Stimulated activated naive CD8-positive, alpha-beta T cell treated with anti-CD3 and anti-CD28 coated beads, Interleukin-15, Interleukin-2, amounts not matched to agents 100 ng/mL and 50 ng/mL, for 24 hours (primary cell): ENCODE measurements at regions not wholly inside any gene's neighbourhood (a gene's known extent, or its start where the extent isn't known, plus 50 kb on each side); places are given as distances from the start of the nearest gene placed in this dataset.

Experiments used
- H3K27ac Mint-ChIP-seq: one replicate; pipeline ENCODE4 v1.8.0; 2021; ENCODE audit warnings: mild to moderate bottlenecking, mixed read lengths
- H3K27me3 Mint-ChIP-seq: one replicate; pipeline ENCODE4 v1.8.0; 2021; ENCODE audit warnings: mixed read lengths
- H3K36me3 Mint-ChIP-seq: one replicate; pipeline ENCODE4 v1.8.0; 2021; ENCODE audit warnings: low read depth, mixed read lengths
- H3K4me1 Mint-ChIP-seq: one replicate; pipeline ENCODE4 v1.8.0; 2021; ENCODE audit warnings: low read depth, mixed read lengths
- H3K4me3 Mint-ChIP-seq: one replicate; pipeline ENCODE4 v1.8.0; 2021; ENCODE audit warnings: mild to moderate bottlenecking, mixed read lengths
- H3K9me3 Mint-ChIP-seq: one replicate; pipeline ENCODE4 v1.8.0; 2021; ENCODE audit warnings: mixed read lengths

DNA sequence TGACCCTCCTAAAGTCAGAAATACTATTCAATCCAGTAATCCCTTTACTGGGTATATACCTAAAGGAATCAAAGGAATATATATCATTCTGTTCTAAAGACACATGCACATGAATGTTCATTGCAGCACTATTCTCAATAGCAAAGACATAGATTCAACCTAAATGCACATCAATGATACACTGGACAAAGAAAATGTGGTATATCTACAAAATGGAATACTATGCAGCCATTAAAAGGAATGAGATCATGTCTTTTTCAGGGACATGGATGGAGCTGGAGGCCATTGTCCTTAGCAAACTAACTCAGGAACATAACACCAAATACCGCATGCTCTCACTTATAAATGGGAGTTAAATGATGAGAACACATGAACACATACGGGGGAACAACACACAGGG lies 306.0 kb upstream of the EPHA5 start:
- H3K27ac Mint-ChIP-seq: no peak overlapping the region
- H3K27me3 Mint-ChIP-seq: no peaks in the 10 kb centered on the region
- H3K36me3 Mint-ChIP-seq: no peaks in the 10 kb centered on the region
- no peak overlapping the region for H3K4me3 Mint-ChIP-seq
- H3K9me3 Mint-ChIP-seq: peaks cover 19% of the 10 kb centered on the region
- H3K4me1 Mint-ChIP-seq: no peaks in the 10 kb centered on the region

- Mint-ChIP-seq H3K27me3 (no peaks in the 10 kb centered on the region), H3K9me3 (peaks cover 12% of the 10 kb centered on the region), H3K36me3 (no peaks in the 10 kb centered on the region), H3K4me1 (no peaks in the 10 kb centered on the region), H3K4me3 (no peak overlapping the region), H3K27ac (peak overlapping the region; percentile 5)
Observed at GRCh38 chr4:65973186-65973585, 302.9 kb upstream of the EPHA5 start.

DNA sequence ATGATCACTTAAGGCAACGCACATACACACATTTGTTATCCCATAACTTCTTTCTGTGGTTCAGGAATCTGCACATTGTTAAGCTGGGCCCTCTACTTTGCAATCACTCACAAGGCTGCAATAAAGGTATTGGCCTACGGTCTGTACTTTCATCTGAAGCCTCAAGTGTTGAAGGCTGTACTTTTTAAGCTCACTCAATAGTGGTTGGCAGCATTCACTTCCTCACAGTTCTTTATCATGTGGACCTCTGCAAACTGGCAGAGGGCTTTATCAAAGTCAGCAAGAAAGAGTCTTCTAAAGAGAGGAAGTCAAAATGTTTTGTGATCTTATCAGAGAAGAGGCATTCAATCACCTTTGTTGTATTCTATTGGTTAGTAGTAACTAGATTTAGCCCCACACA lies 301.4 kb upstream of the EPHA5 start:
- H3K4me3 Mint-ChIP-seq: no peak overlapping the region

DNA sequence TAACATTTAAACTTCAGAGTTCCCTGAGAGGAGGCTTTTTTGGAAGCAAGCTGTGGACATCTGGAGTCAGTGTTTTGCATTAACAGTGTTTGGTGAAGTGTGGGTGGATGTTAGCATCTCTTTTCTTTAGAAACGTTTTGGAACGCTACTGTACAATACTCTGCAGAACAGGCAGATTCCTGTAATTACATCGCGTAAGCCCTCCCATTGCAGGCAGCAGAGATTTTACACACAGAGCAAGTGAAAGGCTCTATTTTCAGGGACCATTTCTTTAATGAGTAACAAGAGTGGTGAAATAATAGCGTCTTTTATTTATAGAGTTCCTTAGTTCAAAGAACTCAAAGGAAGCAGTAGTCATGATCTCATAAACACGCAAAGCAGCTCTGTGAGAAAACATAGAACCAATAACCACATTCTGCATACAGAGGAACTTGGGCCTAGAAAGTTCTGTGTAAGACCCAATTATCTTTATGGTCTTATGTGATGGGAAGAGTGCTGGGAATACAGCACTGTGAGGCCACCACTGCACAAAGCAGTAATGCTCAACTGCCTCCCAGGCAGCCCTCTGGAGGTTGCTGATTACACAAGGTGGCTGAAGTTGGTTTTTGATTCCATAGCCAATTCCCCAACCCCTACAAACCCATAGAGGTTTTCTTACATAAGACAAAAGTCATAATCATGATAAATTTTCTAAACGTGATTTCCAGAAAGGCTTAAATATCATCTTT lies 298.7 kb upstream of the EPHA5 start:
- no peak overlapping the region for H3K4me3 Mint-ChIP-seq
- no peaks in the 10 kb centered on the region for H3K36me3 Mint-ChIP-seq
- no peak overlapping the region for H3K27ac Mint-ChIP-seq
- H3K4me1 Mint-ChIP-seq: no peaks in the 10 kb centered on the region
- H3K27me3 Mint-ChIP-seq: no peaks in the 10 kb centered on the region
- H3K9me3 Mint-ChIP-seq: peaks cover 7% of the 10 kb centered on the region

More for the DNA sequence above, 301.4 kb upstream of the EPHA5 start:
- H3K4me1 Mint-ChIP-seq: no peaks in the 10 kb centered on the region
- peaks cover 12% of the 10 kb centered on the region for H3K9me3 Mint-ChIP-seq
- no peak overlapping the region for H3K27ac Mint-ChIP-seq
- H3K36me3 Mint-ChIP-seq: no peaks in the 10 kb centered on the region
- no peaks in the 10 kb centered on the region for H3K27me3 Mint-ChIP-seq

- H3K27me3 Mint-ChIP-seq: no peaks in the 10 kb centered on the region
- H3K4me3 Mint-ChIP-seq: no peak overlapping the region
- H3K4me1 Mint-ChIP-seq: no peaks in the 10 kb centered on the region
- peaks cover 4% of the 10 kb centered on the region for H3K9me3 Mint-ChIP-seq
- no peaks in the 10 kb centered on the region for H3K36me3 Mint-ChIP-seq
- no peak overlapping the region for H3K27ac Mint-ChIP-seq
Observed at GRCh38 chr4:65960751-65961150, 290.5 kb upstream of the EPHA5 start.

DNA sequence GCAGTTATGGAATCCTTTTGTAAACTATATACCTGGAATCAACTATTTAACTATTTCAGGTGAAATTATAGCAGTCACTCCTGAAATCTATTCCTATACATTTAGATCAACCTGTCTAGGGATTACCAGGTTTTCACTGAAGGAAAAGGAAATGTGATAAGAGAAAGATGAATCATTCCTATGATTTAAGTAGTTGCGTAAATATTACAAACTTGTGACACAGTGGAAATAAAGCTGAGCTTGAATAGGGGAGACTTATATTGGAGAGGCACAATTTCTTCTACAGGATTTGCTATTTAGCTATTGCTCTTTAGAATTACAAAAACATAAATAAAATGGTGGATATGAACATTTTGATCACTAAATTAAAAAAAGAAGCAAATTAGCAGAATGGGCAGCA lies 284.1 kb upstream of the EPHA5 start:
- no peaks in the 10 kb centered on the region for H3K9me3 Mint-ChIP-seq
- no peak overlapping the region for H3K27ac Mint-ChIP-seq
- no peaks in the 10 kb centered on the region for H3K36me3 Mint-ChIP-seq
- no peaks in the 10 kb centered on the region for H3K4me1 Mint-ChIP-seq
- H3K27me3 Mint-ChIP-seq: no peaks in the 10 kb centered on the region
- no peak overlapping the region for H3K4me3 Mint-ChIP-seq

DNA sequence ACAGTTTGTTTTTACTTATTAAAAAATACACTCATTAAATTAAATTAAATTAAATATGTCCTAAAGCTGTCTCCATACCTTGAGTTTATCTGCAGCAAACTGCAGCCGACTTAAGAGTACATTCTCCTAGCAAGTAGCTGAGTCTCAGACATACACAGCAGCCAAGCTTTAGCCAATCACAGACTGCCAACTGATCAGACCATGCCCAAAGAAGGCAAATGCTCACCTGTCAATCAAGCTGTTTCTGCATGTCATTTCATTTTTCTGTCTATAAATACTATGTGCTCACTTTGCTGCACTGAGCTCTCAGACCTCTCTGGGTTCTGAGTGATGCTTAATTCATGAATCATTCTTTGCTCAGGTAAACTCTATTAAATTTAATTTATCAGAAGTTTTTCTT lies 280.9 kb upstream of the EPHA5 start:
- Mint-ChIP-seq H3K36me3 (no peaks in the 10 kb centered on the region), H3K27me3 (no peaks in the 10 kb centered on the region), H3K9me3 (no peaks in the 10 kb centered on the region), H3K4me1 (no peaks in the 10 kb centered on the region), H3K4me3 (no peak overlapping the region), H3K27ac (no peak overlapping the region)

DNA sequence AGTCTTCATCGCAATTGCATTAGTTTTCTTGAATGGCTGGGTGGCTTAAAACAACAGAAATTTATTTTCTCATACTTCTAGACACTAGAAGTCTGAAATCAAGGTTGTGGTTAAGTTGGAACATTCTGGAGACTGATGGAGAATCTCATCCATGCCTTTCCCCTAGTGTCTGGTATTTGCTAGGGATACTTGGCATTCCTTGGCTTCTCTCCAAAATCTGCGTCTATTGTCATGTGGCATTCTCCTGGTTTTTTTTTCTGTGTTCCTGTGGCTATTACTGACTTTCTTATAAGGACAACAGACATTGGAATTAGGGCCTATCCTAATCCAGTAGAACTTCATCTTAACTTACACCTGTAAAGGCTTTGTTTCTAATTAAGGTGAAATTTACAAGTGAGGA lies 272.8 kb upstream of the EPHA5 start:
- Mint-ChIP-seq H3K36me3 (no peaks in the 10 kb centered on the region), H3K27ac (no peak overlapping the region), H3K4me3 (no peak overlapping the region), H3K27me3 (no peaks in the 10 kb centered on the region), H3K4me1 (no peaks in the 10 kb centered on the region), H3K9me3 (no peaks in the 10 kb centered on the region)

DNA sequence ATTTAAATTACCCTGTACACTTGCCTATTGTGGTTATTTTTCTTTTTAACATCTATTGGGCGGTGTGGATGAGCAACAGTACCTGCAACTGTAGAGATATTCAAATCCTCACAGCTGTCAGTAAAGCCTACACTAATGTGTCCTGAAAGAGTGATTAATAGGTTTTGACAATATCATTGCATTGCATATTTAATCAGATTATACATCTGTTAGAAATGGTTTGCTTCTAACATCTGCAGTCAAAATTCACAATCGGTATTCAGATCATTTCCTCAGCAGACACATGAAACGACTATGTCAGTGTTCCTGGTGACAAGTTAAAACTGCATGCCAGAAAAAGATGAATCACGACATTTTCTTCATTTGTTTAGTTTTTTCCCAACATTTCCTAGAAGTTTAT lies 254.6 kb upstream of the EPHA5 start:
- H3K27me3 Mint-ChIP-seq: no peaks in the 10 kb centered on the region
- H3K4me1 Mint-ChIP-seq: no peaks in the 10 kb centered on the region
- H3K4me3 Mint-ChIP-seq: no peak overlapping the region
- no peak overlapping the region for H3K27ac Mint-ChIP-seq
- peaks cover 9% of the 10 kb centered on the region for H3K9me3 Mint-ChIP-seq
- H3K36me3 Mint-ChIP-seq: no peaks in the 10 kb centered on the region

DNA sequence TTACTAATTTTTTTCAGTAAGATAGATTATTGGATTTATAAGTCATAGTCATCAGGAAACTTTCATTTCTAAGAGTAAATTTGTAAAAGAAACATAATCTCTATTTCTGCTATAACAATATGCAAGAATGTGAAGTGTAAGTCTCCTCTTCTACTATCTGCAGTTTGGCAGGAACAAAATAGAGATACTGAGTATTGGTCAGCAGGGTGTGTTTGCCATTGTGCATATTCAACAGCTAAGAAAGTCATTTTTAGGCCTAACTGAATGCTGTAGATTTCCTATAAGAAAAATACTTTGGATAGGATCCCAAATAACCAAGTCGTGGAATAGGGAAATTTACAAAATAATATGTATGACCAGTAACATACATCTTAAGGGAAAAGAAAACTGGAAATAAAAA lies 253.3 kb upstream of the EPHA5 start:
- Mint-ChIP-seq H3K27me3 (no peaks in the 10 kb centered on the region), H3K36me3 (no peaks in the 10 kb centered on the region), H3K9me3 (peaks cover 9% of the 10 kb centered on the region), H3K4me1 (no peaks in the 10 kb centered on the region), H3K27ac (no peak overlapping the region), H3K4me3 (no peak overlapping the region)

- Mint-ChIP-seq H3K4me3 (no peak overlapping the region), H3K9me3 (peaks cover 9% of the 10 kb centered on the region), H3K27ac (no peak overlapping the region), H3K27me3 (no peaks in the 10 kb centered on the region), H3K4me1 (no peaks in the 10 kb centered on the region), H3K36me3 (no peaks in the 10 kb centered on the region)
Observed at GRCh38 chr4:65921180-65921579, 250.9 kb upstream of the EPHA5 start.

DNA sequence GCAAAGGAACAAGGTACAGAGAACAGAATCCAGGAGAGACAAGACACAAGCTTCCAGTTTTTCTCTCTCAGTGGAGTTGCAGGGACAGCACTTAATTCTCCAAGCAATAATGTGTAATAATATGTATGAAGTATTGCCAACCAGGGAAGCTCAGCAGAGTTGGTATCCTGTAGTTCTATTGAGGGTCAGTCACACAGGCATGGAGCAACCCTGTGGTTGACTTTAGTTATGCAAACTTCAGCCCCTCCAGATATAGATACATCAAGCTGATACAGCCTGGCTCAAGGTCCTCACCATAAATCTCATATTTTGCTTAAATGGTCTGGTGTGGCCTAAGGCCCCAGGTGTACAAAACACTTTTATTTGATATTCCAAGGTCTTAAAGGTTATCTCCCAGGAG lies 248.6 kb upstream of the EPHA5 start:
- Mint-ChIP-seq H3K4me3 (no peak overlapping the region), H3K36me3 (no peaks in the 10 kb centered on the region), H3K4me1 (no peaks in the 10 kb centered on the region), H3K9me3 (peaks cover 9% of the 10 kb centered on the region), H3K27me3 (no peaks in the 10 kb centered on the region), H3K27ac (no peak overlapping the region)

GRCh38 chr4:65918212-65918611 lies 247.9 kb upstream of the EPHA5 start:
- Mint-ChIP-seq H3K27me3 (no peaks in the 10 kb centered on the region), H3K4me1 (no peaks in the 10 kb centered on the region), H3K9me3 (peaks cover 9% of the 10 kb centered on the region)

DNA sequence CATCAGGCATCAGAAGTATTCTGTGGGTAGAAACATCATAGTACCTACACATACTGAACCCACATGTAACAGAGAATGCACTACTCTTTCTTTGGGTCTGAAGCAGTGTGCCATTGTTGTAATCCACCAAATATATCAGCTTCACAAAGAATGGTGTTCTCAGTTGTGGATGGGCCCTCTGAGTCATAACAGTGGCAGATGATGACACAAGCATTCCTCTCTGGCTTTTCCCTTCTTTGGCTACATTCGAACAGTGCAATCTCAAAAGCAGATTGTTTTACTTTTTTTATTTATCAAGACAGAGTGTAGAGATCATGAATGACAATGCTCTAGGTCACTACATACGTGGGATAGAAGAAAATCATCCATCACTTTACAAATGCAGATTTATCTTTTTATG lies 247.2 kb upstream of the EPHA5 start:
- no peaks in the 10 kb centered on the region for H3K36me3 Mint-ChIP-seq
- H3K9me3 Mint-ChIP-seq: peaks cover 13% of the 10 kb centered on the region
- no peak overlapping the region for H3K4me3 Mint-ChIP-seq
- no peaks in the 10 kb centered on the region for H3K4me1 Mint-ChIP-seq
- no peak overlapping the region for H3K27ac Mint-ChIP-seq
- H3K27me3 Mint-ChIP-seq: no peaks in the 10 kb centered on the region

More at GRCh38 chr4:65918212-65918611, 247.9 kb upstream of the EPHA5 start:
- Mint-ChIP-seq H3K4me3 (no peak overlapping the region), H3K27ac (no peak overlapping the region), H3K36me3 (no peaks in the 10 kb centered on the region)

DNA sequence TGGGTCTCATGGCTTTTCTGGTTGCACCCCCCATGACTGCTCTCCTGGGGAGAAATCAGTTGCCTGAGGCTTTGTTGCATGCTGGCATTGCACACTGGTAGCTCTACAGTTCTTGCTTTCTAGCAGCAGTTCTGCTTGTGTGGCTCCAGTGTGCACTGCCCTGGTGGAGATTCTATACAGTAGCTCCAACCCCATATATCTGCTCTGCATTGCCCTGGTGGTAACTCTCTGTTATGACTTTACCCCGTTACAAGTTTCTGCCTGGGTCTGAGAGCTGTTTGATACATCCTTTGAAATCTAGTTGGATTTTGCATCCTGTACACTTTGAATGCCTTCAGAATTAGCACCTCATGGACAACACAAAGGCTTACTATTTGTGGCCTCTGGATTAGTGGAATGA lies 241.4 kb upstream of the EPHA5 start:
- Mint-ChIP-seq H3K4me1 (no peaks in the 10 kb centered on the region), H3K4me3 (no peak overlapping the region), H3K27me3 (no peaks in the 10 kb centered on the region), H3K36me3 (no peaks in the 10 kb centered on the region), H3K27ac (no peak overlapping the region), H3K9me3 (peaks cover 3% of the 10 kb centered on the region)
